ENCODE measurements at regions not wholly inside any gene's neighbourhood (a gene's known extent, or its start where the extent isn't known, plus 50 kb on each side); places are given as distances from the start of the nearest gene placed in this dataset.
"Not testable (repeated sequence)": the region's sequence is repeated elsewhere in the genome, so short reads cannot be mapped to it uniquely, and the experiment has no call there.

- Histone ChIP-seq H3K27ac (ENCODE audit: insufficient read depth, low read length) (no peak overlapping the region), H3K4me3 (replicated peaks in 1 of 4; ENCODE audit: control extremely low read depth in 1 of 4, insufficient read depth in 1 of 4, low read depth in 3 of 4, low read length in 4 of 4) (no peak overlapping the region), H3K36me3 (ENCODE audit: control insufficient read depth, insufficient read depth, low read length) (no peaks in the 10 kb centered on the region), H3K4me2 (ENCODE audit: extremely low read depth, insufficient read depth, low read length) (no peak overlapping the region), H3K9me3 (ENCODE audit: control insufficient read depth, insufficient read depth, low read depth, low read length) (no peaks in the 10 kb centered on the region), H4K20me1 (ENCODE audit: control insufficient read depth, extremely low read depth, insufficient read depth, low read length) (no peaks in the 10 kb centered on the region), H3K9ac (ENCODE audit: insufficient read depth, low read length) (no peak overlapping the region), H3K4me1 (ENCODE audit: control insufficient read depth, extremely low read depth, insufficient read depth, low read length) (no peaks in the 10 kb centered on the region), H3K79me2 (ENCODE audit: control insufficient read depth, insufficient read depth, low read length) (no peaks in the 10 kb centered on the region), H2AFZ (ENCODE audit: low read length) (no peak overlapping the region), H3K27me3 (ENCODE audit: control insufficient read depth, insufficient read depth, low read length) (no peaks in the 10 kb centered on the region)
- DNase-seq (ENCODE audit: low read depth in 2 of 2) = no peak
- no peak for TF ChIP-seq EZH2 (IDR thresholded peaks at IDR 0.05; ENCODE audit: low read length, missing control alignments)
- TF ChIP-seq CTCF (conservative IDR thresholded peaks at IDR 0.05 in 1 of 2, IDR thresholded peaks at IDR 0.05 in 1 of 2; ENCODE audit: low read depth in 1 of 2, low read length in 2 of 2) = no peak
Observed at GRCh38 chr22:11626422-11626773, 3901.6 kb upstream of the OR11H1 start.

DNA sequence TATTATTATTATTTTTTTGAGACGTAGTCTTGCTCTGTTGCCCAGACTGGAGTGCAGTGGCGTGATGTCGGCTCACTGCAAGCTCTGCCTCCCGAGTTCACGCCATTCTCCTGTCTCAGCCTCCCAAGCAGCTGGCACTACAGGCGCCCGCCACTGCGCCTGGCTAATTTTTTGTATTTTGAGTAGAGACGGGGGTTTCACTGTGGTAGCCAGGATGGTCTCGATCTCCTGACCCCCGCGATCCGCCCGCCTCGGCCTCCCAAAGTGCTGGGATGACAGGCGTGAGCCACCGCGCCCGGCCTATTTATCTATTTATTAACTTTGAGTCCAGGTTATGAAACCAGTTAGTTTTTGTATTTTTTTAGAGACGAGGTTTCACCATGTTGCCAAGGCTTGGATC, 3901.0 kb upstream of the OR11H1 start:
- DNase-seq (ENCODE audit: low read depth in 2 of 2); H3K79me2 ChIP-seq (ENCODE audit: control insufficient read depth, insufficient read depth, low read length): not testable (repeated sequence)

GRCh38 chr22:11627436-11627797, 3900.6 kb upstream of the OR11H1 start:
- Histone ChIP-seq H3K27me3 (ENCODE audit: control insufficient read depth, insufficient read depth, low read length) (no peaks in the 10 kb centered on the region), H2AFZ (ENCODE audit: low read length) (no peak overlapping the region), H3K4me2 (ENCODE audit: extremely low read depth, insufficient read depth, low read length) (no peak overlapping the region), H3K9ac (ENCODE audit: insufficient read depth, low read length) (no peak overlapping the region), H3K9me3 (ENCODE audit: control insufficient read depth, insufficient read depth, low read depth, low read length) (no peaks in the 10 kb centered on the region), H3K4me3 (replicated peaks in 1 of 4; ENCODE audit: control extremely low read depth in 1 of 4, insufficient read depth in 1 of 4, low read depth in 3 of 4, low read length in 4 of 4) (no peak overlapping the region), H3K36me3 (ENCODE audit: control insufficient read depth, insufficient read depth, low read length) (no peaks in the 10 kb centered on the region), H3K4me1 (ENCODE audit: control insufficient read depth, extremely low read depth, insufficient read depth, low read length) (no peaks in the 10 kb centered on the region), H3K27ac (ENCODE audit: insufficient read depth, low read length) (no peak overlapping the region), H4K20me1 (ENCODE audit: control insufficient read depth, extremely low read depth, insufficient read depth, low read length) (no peaks in the 10 kb centered on the region), H3K79me2 (ENCODE audit: control insufficient read depth, insufficient read depth, low read length) (no peaks in the 10 kb centered on the region)
- no peak for DNase-seq (ENCODE audit: low read depth in 2 of 2)
- TF ChIP-seq CTCF (conservative IDR thresholded peaks at IDR 0.05 in 1 of 2, IDR thresholded peaks at IDR 0.05 in 1 of 2; ENCODE audit: low read depth in 1 of 2, low read length in 2 of 2) (no peak), EZH2 (IDR thresholded peaks at IDR 0.05; ENCODE audit: low read length, missing control alignments) (no peak)

More for the DNA sequence above, 3901.0 kb upstream of the OR11H1 start:
- not testable (repeated sequence) for H3K4me2 ChIP-seq (ENCODE audit: extremely low read depth, insufficient read depth, low read length); H3K9me3 ChIP-seq (ENCODE audit: control insufficient read depth, insufficient read depth, low read depth, low read length); H3K4me1 ChIP-seq (ENCODE audit: control insufficient read depth, extremely low read depth, insufficient read depth, low read length); H2AFZ ChIP-seq (ENCODE audit: low read length); H3K36me3 ChIP-seq (ENCODE audit: control insufficient read depth, insufficient read depth, low read length); H4K20me1 ChIP-seq (ENCODE audit: control insufficient read depth, extremely low read depth, insufficient read depth, low read length); H3K27me3 ChIP-seq (ENCODE audit: control insufficient read depth, insufficient read depth, low read length); H3K27ac ChIP-seq (ENCODE audit: insufficient read depth, low read length); H3K9ac ChIP-seq (ENCODE audit: insufficient read depth, low read length); H3K4me3 ChIP-seq (replicated peaks in 1 of 4; ENCODE audit: control extremely low read depth in 1 of 4, insufficient read depth in 1 of 4, low read depth in 3 of 4, low read length in 4 of 4)

Measured in fibroblast of lung (primary cell).